Loucy (cell line): ENCODE measurements at regions not wholly inside any gene's neighbourhood (a gene's known extent, or its start where the extent isn't known, plus 50 kb on each side); places are given as distances from the start of the nearest gene placed in this dataset.
"Not testable (repeated sequence)": the region's sequence is repeated elsewhere in the genome, so short reads cannot be mapped to it uniquely, and the experiment has no call there.

ENCODE experiments used
- EZH2phosphoT487 ChIP-seq: fragments of 200-600 bp; IDR thresholded peaks from 2 replicates; pipeline ENCODE4 v1.6.1; 2018; ENCODE audit warnings: antibody characterized with exemption, mild to moderate bottlenecking, moderate library complexity, borderline replicate concordance
- TF ChIP-seq, protein P1 (sequence below): fragments of 200-600 bp; sonication (generic); conservative IDR thresholded peaks from 2 replicates; pipeline ENCODE4 v1.5.1; 2014; ENCODE audit warnings: mild to moderate bottlenecking, antibody characterized with exemption, low read length

DNA sequence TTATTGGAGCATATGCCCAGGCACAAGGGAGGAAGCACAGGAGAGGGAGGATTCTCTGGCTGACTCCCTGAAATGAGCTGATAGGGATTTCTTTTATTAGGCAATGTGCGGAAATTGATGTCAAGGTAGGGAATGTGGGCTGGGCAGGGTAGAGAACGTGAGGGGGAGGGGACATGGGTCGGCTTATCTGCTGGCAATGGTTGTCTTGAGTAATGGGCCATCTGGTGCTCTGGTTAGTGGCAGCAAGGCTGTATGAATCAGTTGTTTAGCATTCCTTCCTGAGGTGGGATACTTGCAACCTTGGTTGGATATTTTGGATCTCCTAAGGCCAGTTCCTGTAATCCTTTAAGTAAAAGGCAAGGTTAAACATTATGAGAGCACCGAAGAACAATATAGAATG, 80.5 kb upstream of the ADORA2B start:
- TF ChIP-seq EZH2phosphoT487, result not testable (repeated sequence)
- TF ChIP-seq, protein P1, sequence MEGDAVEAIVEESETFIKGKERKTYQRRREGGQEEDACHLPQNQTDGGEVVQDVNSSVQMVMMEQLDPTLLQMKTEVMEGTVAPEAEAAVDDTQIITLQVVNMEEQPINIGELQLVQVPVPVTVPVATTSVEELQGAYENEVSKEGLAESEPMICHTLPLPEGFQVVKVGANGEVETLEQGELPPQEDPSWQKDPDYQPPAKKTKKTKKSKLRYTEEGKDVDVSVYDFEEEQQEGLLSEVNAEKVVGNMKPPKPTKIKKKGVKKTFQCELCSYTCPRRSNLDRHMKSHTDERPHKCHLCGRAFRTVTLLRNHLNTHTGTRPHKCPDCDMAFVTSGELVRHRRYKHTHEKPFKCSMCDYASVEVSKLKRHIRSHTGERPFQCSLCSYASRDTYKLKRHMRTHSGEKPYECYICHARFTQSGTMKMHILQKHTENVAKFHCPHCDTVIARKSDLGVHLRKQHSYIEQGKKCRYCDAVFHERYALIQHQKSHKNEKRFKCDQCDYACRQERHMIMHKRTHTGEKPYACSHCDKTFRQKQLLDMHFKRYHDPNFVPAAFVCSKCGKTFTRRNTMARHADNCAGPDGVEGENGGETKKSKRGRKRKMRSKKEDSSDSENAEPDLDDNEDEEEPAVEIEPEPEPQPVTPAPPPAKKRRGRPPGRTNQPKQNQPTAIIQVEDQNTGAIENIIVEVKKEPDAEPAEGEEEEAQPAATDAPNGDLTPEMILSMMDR, result not testable (repeated sequence)
